PFSK-1 (cell line): ENCODE measurements at regions not wholly inside any gene's neighbourhood (a gene's known extent, or its start where the extent isn't known, plus 50 kb on each side); places are given as distances from the start of the nearest gene placed in this dataset.

ENCODE experiments used
- POLR2AphosphoS5 ChIP-seq: IDR thresholded peaks from 2 replicates; pipeline ENCODE4 v1.6.1; 2012; ENCODE audit warnings: low read depth, mild to moderate bottlenecking, control low read depth, low read length, moderate library complexity
- SIN3A ChIP-seq: IDR thresholded peaks from 2 replicates; pipeline ENCODE4 v1.6.1; 2012; ENCODE audit warnings: mild to moderate bottlenecking, low read length, moderate library complexity, borderline replicate concordance; ENCODE audit not compliant: insufficient read depth
- TF ChIP-seq, protein P1 (sequence below), 2 experiments: IDR thresholded peaks; 2 replicates each; pipeline versions ENCODE4 v1.6.1 to v1.8.0; 2011 to 2012; ENCODE audit warnings: low read depth in 2 of 2, low read length in 2 of 2, control low read depth in 1 of 2, inconsistent platforms in 1 of 2, mild to moderate bottlenecking in 1 of 2, moderate library complexity in 1 of 2; ENCODE audit not compliant: insufficient read depth in 1 of 2

DNA sequence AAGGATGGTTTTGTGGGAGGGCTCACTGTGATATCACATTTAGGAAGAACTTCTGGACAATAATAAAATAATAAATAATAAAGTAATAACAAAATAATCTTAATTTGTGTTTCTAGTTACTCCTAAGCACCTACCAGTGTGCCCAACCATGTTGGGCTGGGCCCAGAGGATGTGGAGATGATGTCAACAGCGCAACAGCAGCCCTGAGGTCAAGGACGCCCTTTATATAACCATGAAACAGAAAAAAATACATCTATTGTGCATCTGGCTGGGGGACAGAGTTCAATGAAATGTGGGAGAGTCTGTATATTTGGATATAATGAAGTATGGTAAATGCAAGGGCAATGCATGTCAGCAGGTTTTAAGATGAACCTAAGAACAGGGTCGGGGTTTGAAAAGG is 552.8 kb downstream of the VRK1 start:
- TF ChIP-seq, protein P1, sequence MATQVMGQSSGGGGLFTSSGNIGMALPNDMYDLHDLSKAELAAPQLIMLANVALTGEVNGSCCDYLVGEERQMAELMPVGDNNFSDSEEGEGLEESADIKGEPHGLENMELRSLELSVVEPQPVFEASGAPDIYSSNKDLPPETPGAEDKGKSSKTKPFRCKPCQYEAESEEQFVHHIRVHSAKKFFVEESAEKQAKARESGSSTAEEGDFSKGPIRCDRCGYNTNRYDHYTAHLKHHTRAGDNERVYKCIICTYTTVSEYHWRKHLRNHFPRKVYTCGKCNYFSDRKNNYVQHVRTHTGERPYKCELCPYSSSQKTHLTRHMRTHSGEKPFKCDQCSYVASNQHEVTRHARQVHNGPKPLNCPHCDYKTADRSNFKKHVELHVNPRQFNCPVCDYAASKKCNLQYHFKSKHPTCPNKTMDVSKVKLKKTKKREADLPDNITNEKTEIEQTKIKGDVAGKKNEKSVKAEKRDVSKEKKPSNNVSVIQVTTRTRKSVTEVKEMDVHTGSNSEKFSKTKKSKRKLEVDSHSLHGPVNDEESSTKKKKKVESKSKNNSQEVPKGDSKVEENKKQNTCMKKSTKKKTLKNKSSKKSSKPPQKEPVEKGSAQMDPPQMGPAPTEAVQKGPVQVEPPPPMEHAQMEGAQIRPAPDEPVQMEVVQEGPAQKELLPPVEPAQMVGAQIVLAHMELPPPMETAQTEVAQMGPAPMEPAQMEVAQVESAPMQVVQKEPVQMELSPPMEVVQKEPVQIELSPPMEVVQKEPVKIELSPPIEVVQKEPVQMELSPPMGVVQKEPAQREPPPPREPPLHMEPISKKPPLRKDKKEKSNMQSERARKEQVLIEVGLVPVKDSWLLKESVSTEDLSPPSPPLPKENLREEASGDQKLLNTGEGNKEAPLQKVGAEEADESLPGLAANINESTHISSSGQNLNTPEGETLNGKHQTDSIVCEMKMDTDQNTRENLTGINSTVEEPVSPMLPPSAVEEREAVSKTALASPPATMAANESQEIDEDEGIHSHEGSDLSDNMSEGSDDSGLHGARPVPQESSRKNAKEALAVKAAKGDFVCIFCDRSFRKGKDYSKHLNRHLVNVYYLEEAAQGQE (IDR thresholded peaks at IDR 0.05; ENCODE audit: insufficient read depth in 1 of 2, low read depth in 2 of 2, low read length in 2 of 2), result no peak
- TF ChIP-seq SIN3A, result no peak
- TF ChIP-seq POLR2AphosphoS5, result no peak
